ENCODE measurements at regions not wholly inside any gene's neighbourhood (a gene's known extent, or its start where the extent isn't known, plus 50 kb on each side); places are given as distances from the start of the nearest gene placed in this dataset.
"Not testable (repeated sequence)": the region's sequence is repeated elsewhere in the genome, so short reads cannot be mapped to it uniquely, and the experiment has no call there.

GRCh38 chr4:31727030-31727429 is 1006.9 kb downstream of the PCDH7 start:
- no peak for FAIRE-seq
- DNase-seq (ENCODE audit: insufficient read length): no peak
- TF ChIP-seq POLR2AphosphoS5 (IDR thresholded peaks at IDR 0.05; ENCODE audit: low read depth, low read length) (no peak), POLR2A (IDR thresholded peaks at IDR 0.05; ENCODE audit: low read depth, low read length) (no peak), TAF1 (IDR thresholded peaks at IDR 0.05; ENCODE audit: borderline replicate concordance, low read depth, low read length) (no peak)

GRCh38 chr4:31735004-31735403 is 1014.8 kb downstream of the PCDH7 start:
- DNase-seq (ENCODE audit: insufficient read length): no peak
- TF ChIP-seq TAF1 (IDR thresholded peaks at IDR 0.05; ENCODE audit: borderline replicate concordance, low read depth, low read length): no peak
- TF ChIP-seq POLR2A (IDR thresholded peaks at IDR 0.05; ENCODE audit: low read depth, low read length): no peak
- no peak for TF ChIP-seq POLR2AphosphoS5 (IDR thresholded peaks at IDR 0.05; ENCODE audit: low read depth, low read length)
- no peak for FAIRE-seq

GRCh38 chr4:31737419-31737818 is 1017.2 kb downstream of the PCDH7 start:
- FAIRE-seq (no peak), DNase-seq (ENCODE audit: insufficient read length) (no peak)
- TF ChIP-seq POLR2A (IDR thresholded peaks at IDR 0.05; ENCODE audit: low read depth, low read length) (no peak), TAF1 (IDR thresholded peaks at IDR 0.05; ENCODE audit: borderline replicate concordance, low read depth, low read length) (no peak), POLR2AphosphoS5 (IDR thresholded peaks at IDR 0.05; ENCODE audit: low read depth, low read length) (no peak)

GRCh38 chr4:31741326-31741725 is 1021.2 kb downstream of the PCDH7 start:
- no peak for FAIRE-seq
- no peak for DNase-seq (ENCODE audit: insufficient read length)
- TF ChIP-seq POLR2A (IDR thresholded peaks at IDR 0.05; ENCODE audit: low read depth, low read length): no peak
- TF ChIP-seq TAF1 (IDR thresholded peaks at IDR 0.05; ENCODE audit: borderline replicate concordance, low read depth, low read length): no peak
- TF ChIP-seq POLR2AphosphoS5 (IDR thresholded peaks at IDR 0.05; ENCODE audit: low read depth, low read length): no peak

GRCh38 chr4:31748382-31748781 is 1028.2 kb downstream of the PCDH7 start:
- TF ChIP-seq POLR2A (IDR thresholded peaks at IDR 0.05; ENCODE audit: low read depth, low read length) (no peak), POLR2AphosphoS5 (IDR thresholded peaks at IDR 0.05; ENCODE audit: low read depth, low read length) (no peak), TAF1 (IDR thresholded peaks at IDR 0.05; ENCODE audit: borderline replicate concordance, low read depth, low read length) (no peak)
- DNase-seq (ENCODE audit: insufficient read length) (no peak), FAIRE-seq (no peak)

- DNase-seq (ENCODE audit: insufficient read length); FAIRE-seq: not testable (repeated sequence)
Observed at GRCh38 chr4:31750581-31750980, 1030.4 kb downstream of the PCDH7 start.

- no peak for TF ChIP-seq POLR2AphosphoS5 (IDR thresholded peaks at IDR 0.05; ENCODE audit: low read depth, low read length)
- TF ChIP-seq TAF1 (IDR thresholded peaks at IDR 0.05; ENCODE audit: borderline replicate concordance, low read depth, low read length): no peak
- TF ChIP-seq POLR2A (IDR thresholded peaks at IDR 0.05; ENCODE audit: low read depth, low read length): no peak
- FAIRE-seq: no peak
- DNase-seq (ENCODE audit: insufficient read length): no peak
Observed at GRCh38 chr4:31755751-31756150, 1035.6 kb downstream of the PCDH7 start.

GRCh38 chr4:31768756-31769155 is 1048.6 kb downstream of the PCDH7 start:
- no peak for FAIRE-seq
- TF ChIP-seq TAF1 (IDR thresholded peaks at IDR 0.05; ENCODE audit: borderline replicate concordance, low read depth, low read length): no peak
- no peak for TF ChIP-seq POLR2AphosphoS5 (IDR thresholded peaks at IDR 0.05; ENCODE audit: low read depth, low read length)
- TF ChIP-seq POLR2A (IDR thresholded peaks at IDR 0.05; ENCODE audit: low read depth, low read length): no peak
- no peak for DNase-seq (ENCODE audit: insufficient read length)

GRCh38 chr4:31783311-31783710 is 1063.1 kb downstream of the PCDH7 start:
- FAIRE-seq: no peak
- DNase-seq (ENCODE audit: insufficient read length): no peak
- TF ChIP-seq TAF1 (IDR thresholded peaks at IDR 0.05; ENCODE audit: borderline replicate concordance, low read depth, low read length) (no peak), POLR2AphosphoS5 (IDR thresholded peaks at IDR 0.05; ENCODE audit: low read depth, low read length) (no peak), POLR2A (IDR thresholded peaks at IDR 0.05; ENCODE audit: low read depth, low read length) (no peak)

- TF ChIP-seq POLR2AphosphoS5 (IDR thresholded peaks at IDR 0.05; ENCODE audit: low read depth, low read length): no peak
- no peak for TF ChIP-seq POLR2A (IDR thresholded peaks at IDR 0.05; ENCODE audit: low read depth, low read length)
- no peak for TF ChIP-seq TAF1 (IDR thresholded peaks at IDR 0.05; ENCODE audit: borderline replicate concordance, low read depth, low read length)
- DNase-seq (ENCODE audit: insufficient read length) (no peak), FAIRE-seq (no peak)
Observed at GRCh38 chr4:31784558-31784957, 1064.4 kb downstream of the PCDH7 start.

GRCh38 chr4:31787701-31788100 is 1067.5 kb downstream of the PCDH7 start:
- no peak for TF ChIP-seq POLR2A (IDR thresholded peaks at IDR 0.05; ENCODE audit: low read depth, low read length)
- TF ChIP-seq TAF1 (IDR thresholded peaks at IDR 0.05; ENCODE audit: borderline replicate concordance, low read depth, low read length): no peak
- TF ChIP-seq POLR2AphosphoS5 (IDR thresholded peaks at IDR 0.05; ENCODE audit: low read depth, low read length): no peak
- DNase-seq (ENCODE audit: insufficient read length): no peak
- no peak for FAIRE-seq

- TF ChIP-seq POLR2AphosphoS5 (IDR thresholded peaks at IDR 0.05; ENCODE audit: low read depth, low read length) (no peak), TAF1 (IDR thresholded peaks at IDR 0.05; ENCODE audit: borderline replicate concordance, low read depth, low read length) (no peak), POLR2A (IDR thresholded peaks at IDR 0.05; ENCODE audit: low read depth, low read length) (no peak)
- DNase-seq (ENCODE audit: insufficient read length) (no peak), FAIRE-seq (no peak)
Observed at GRCh38 chr4:31788676-31789075, 1068.5 kb downstream of the PCDH7 start.

- DNase-seq (ENCODE audit: insufficient read length): no peak
- FAIRE-seq: no peak
- TF ChIP-seq TAF1 (IDR thresholded peaks at IDR 0.05; ENCODE audit: borderline replicate concordance, low read depth, low read length): no peak
- TF ChIP-seq POLR2AphosphoS5 (IDR thresholded peaks at IDR 0.05; ENCODE audit: low read depth, low read length): no peak
- no peak for TF ChIP-seq POLR2A (IDR thresholded peaks at IDR 0.05; ENCODE audit: low read depth, low read length)
Observed at GRCh38 chr4:31791666-31792065, 1071.5 kb downstream of the PCDH7 start.
